ENCODE measurements at regions not wholly inside any gene's neighbourhood (a gene's known extent, or its start where the extent isn't known, plus 50 kb on each side); places are given as distances from the start of the nearest gene placed in this dataset.

GRCh38 chr3:16030342-16030741 lies 144.1 kb upstream of the GALNT15 start:
- no peak for TF ChIP-seq POLR2A (IDR thresholded peaks at IDR 0.05)
- no peak for TF ChIP-seq CTCF (IDR thresholded peaks at IDR 0.05)

Data from uterus (tissue), 2 donors.